Kidney epithelial cell (primary cell): ENCODE measurements at regions not wholly inside any gene's neighbourhood (a gene's known extent, or its start where the extent isn't known, plus 50 kb on each side); places are given as distances from the start of the nearest gene placed in this dataset.
"Not testable (repeated sequence)": the region's sequence is repeated elsewhere in the genome, so short reads cannot be mapped to it uniquely, and the experiment has no call there.

Experiments used
- DNase-seq: peaks from one replicate; pipeline ENCODE4 v3.0.0-alpha.2; 2010; ENCODE audit warnings: low read depth
- H3K27me3 ChIP-seq: 2 replicates; pipeline ENCODE4 v1.6.0; 2011; ENCODE audit warnings: low read length; ENCODE audit not compliant: control insufficient read depth, insufficient read depth
- H3K36me3 ChIP-seq: 2 replicates; pipeline ENCODE4 v1.5.1; 2011; ENCODE audit warnings: low read length; ENCODE audit not compliant: control insufficient read depth, insufficient read depth
- H3K4me3 ChIP-seq: 2 replicates; pipeline ENCODE4 v1.5.1; 2011; ENCODE audit warnings: low read depth, mild to moderate bottlenecking, control low read depth, low read length
- CTCF ChIP-seq: IDR thresholded peaks from 2 replicates; pipeline ENCODE4 v1.5.1; 2011; ENCODE audit warnings: mild to moderate bottlenecking, moderate library complexity, low read length, control low read depth, inconsistent platforms; ENCODE audit not compliant: insufficient read depth, poor library complexity, severe bottlenecking

GRCh38 chr18:14460364-14460763, 83.0 kb downstream of the POTEC start:
- not testable (repeated sequence) for DNase-seq, H3K4me3 ChIP-seq, H3K36me3 ChIP-seq, H3K27me3 ChIP-seq

- H3K27me3 ChIP-seq, H3K36me3 ChIP-seq, DNase-seq: not testable (repeated sequence)
These were observed 83.6 kb downstream of the POTEC start for GRCh38 chr18:14459826-14460225.

GRCh38 chr18:14458009-14458945, 85.1 kb downstream of the POTEC start:
- H3K27me3 ChIP-seq, H3K36me3 ChIP-seq, DNase-seq: not testable (repeated sequence)
- TF ChIP-seq CTCF: peak; percentile 40
- peak overlapping the region; percentile 25 for H3K4me3 ChIP-seq

More at GRCh38 chr18:14459826-14460225, 83.6 kb downstream of the POTEC start:
- H3K4me3 ChIP-seq: not testable (repeated sequence)

GRCh38 chr18:14450637-14451009, 92.8 kb downstream of the POTEC start:
- not testable (repeated sequence) for H3K27me3 ChIP-seq, DNase-seq, H3K36me3 ChIP-seq
- H3K4me3 ChIP-seq: peak overlapping the region; percentile 14

GRCh38 chr18:14449995-14450636, 93.3 kb downstream of the POTEC start:
- H3K27me3 ChIP-seq, DNase-seq, H3K4me3 ChIP-seq, H3K36me3 ChIP-seq: not testable (repeated sequence)

- not testable (repeated sequence) for H3K27me3 ChIP-seq, H3K36me3 ChIP-seq, H3K4me3 ChIP-seq, DNase-seq
These were observed 94.3 kb downstream of the POTEC start for GRCh38 chr18:14449062-14449461.

- H3K27me3 ChIP-seq, DNase-seq, H3K4me3 ChIP-seq, H3K36me3 ChIP-seq: not testable (repeated sequence)
These were observed 95.7 kb downstream of the POTEC start for GRCh38 chr18:14447715-14448114.

- H3K4me3 ChIP-seq, DNase-seq, H3K36me3 ChIP-seq, H3K27me3 ChIP-seq: not testable (repeated sequence)
These were observed 107.9 kb downstream of the POTEC start for GRCh38 chr18:14435460-14435859.

GRCh38 chr18:14432371-14432770, 111.0 kb downstream of the POTEC start:
- H3K36me3 ChIP-seq, H3K4me3 ChIP-seq, H3K27me3 ChIP-seq, DNase-seq: not testable (repeated sequence)

- H3K4me3 ChIP-seq: peak overlapping the region; percentile 45
- not testable (repeated sequence) for H3K27me3 ChIP-seq, H3K36me3 ChIP-seq
- peak; percentile 12 for DNase-seq
These were observed 112.3 kb downstream of the POTEC start for GRCh38 chr18:14431031-14431521.
